DMS 273 (cell line): ENCODE measurements at regions not wholly inside any gene's neighbourhood (a gene's known extent, or its start where the extent isn't known, plus 50 kb on each side); places are given as distances from the start of the nearest gene placed in this dataset.

Source experiments
- DNase-seq: peaks from one replicate; lab custom pipeline; 2025; ENCODE audit not compliant: unreplicated experiment; lab: John Stamatoyannopoulos, UW

DNA sequence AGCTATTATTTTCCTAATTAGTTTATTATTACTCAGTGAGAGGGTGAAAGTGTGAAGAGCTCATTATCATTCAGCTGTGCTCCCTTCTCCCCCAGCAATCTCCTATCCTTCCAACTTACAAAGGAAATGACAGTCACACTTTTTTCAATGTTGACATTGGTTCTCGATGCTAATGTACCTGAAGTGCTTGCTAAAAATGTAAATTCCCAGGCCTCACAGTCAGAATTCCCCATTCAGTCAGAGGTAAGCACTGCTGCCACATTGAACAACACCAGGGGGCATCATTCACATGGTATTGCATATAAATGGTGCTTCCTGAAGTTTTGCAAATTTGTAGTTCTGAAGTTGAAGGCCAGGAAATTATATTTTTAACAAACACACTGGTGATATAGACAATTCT is 132.7 kb upstream of the FOXD3 start:
- peak; percentile 54 for DNase-seq

DNA sequence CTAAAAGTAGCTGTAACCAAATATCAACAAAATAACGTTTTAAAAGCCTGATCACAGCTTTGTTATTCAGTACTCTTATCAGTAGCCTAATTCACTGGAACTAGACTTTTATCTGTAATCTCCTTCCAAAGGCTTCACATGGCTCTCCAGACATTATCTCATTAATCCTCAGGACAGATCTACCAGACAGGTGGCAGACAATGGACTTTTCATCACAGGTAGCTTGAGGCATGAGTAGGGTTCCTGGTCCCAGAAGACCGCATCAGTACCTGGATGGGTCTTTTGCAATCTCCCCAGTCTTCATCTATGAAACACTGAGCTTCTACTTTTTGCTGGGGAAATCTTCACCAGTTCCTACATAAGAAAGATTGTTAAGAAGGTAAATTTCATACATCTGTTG is 132.2 kb upstream of the FOXD3 start:
- no peak for DNase-seq

DNA sequence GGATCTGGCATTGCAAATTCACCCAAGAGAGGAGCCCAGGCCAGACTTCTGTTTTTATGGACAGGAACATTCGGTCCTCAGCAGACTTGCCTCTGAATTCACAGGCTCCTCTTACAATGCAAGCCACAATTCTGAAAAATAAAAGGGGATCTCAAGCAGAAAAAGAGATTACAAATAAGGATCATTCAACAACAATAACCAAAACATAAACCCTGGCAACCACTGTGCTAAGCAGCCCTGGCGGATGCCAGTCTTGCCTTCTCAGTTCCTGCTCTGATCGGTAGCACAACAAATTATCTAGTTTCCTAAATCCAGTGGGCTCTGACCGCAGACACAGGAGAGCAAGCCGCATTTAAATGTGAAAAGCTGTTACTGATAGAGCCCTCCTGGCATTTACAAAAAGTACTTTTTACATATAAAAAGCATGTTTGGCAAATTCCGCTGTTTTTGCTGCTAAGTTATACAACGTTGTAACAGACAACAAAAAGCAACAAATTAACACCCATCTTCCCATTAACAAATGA is 123.4 kb upstream of the FOXD3 start:
- DNase-seq = no peak

DNA sequence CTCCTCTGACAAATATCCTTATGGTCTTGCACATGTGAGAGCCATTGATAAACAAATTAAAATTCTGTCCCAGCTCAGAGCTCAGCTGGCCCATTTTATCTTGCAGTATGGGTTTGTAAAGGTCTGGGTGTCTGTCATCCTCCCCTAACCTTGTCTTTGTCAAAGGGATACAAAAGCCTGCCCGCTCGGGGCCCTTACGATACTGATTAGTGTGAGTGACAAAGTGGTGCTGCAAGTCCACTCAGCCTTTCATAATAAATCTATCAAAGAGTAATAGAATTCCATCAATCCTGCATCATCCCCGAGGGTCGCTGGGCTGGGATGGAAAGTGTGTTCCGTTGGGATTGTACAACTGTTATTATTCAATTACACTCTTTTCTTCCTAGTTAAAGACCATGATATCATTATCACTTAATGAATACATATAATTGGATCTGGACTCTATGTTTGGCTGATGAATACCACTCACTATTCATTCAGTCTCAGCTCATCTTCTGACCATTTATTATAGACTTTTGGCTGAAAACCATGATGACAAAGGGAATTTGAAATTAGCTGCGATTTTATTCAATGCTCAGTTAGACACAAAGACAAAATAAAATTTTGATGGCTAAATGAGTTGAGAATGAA is 122.5 kb upstream of the FOXD3 start:
- no peak for DNase-seq

DNA sequence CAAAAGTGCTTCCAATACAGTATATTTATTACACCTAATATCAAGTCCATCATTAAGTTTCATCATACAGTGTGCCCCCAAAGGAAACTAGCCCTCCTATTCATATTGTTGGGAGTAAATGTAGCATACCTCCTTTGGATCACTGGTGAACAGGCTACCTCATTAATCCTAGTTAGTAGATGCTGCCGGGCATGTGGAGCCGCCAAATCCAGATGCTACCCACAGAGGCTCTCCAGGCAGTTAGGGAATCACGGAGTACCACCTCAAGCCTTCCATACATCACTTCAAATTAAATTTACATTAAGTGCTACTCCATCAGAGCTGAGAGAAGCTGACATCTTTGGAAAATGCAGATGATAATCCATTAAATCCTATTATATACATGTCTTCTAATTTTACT is 121.7 kb upstream of the FOXD3 start:
- DNase-seq = no peak

DNA sequence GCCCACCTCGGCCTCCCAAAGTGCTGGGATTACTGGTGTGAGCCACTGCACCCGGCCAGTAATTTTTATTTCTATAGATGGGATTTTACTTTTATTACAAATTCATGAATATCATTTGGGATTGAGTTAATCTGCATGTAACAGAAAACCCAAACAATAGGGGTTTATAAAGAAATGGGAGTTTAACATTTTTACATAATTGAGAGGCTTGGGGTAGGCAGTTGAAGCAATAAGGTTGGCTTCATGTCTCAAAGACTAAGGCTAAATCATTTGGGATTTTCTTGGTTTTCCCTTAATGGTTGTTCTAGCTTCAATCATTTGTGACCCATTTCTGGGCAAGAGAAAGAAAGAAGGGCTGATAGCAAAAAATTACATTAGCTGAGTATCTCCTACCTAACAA is 118.7 kb upstream of the FOXD3 start:
- no peak for DNase-seq

DNA sequence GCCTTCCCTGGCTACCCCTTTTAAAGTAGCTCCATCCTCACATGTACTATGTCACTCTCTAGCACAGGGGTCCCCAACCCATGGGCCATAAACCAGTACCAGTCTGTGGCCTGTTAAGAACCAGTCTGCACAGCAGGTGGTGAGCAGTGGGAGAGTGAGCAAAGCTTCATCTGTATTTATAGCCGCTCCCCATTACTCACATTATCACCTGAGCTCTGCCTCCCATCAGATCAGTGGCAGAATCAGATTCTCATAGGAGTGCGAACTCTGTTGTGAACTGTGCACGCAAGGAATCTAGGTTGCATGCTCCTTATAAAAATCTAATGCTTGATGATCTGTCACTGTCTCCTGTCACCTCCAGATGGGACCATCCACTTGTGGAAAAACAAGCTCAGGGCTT is 116.6 kb upstream of the FOXD3 start:
- DNase-seq = no peak

DNA sequence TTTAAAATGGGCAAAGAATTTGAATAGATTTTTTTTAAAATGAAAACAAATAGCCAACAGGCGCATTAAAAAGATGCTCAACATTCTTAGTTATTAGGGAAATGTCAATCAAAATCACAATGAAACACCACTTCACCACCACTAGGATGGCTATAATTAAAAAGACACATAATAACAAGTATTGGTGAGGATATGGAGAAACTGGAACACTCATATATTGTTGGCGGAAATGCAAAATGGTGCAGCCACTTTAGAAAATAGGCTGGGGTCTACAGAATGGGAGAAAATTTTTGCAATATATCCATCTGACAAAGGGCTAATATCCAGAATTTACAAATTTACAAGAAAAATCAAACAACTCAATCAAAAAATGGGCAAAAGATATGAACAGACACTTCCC is 107.8 kb upstream of the FOXD3 start:
- DNase-seq = no peak

DNA sequence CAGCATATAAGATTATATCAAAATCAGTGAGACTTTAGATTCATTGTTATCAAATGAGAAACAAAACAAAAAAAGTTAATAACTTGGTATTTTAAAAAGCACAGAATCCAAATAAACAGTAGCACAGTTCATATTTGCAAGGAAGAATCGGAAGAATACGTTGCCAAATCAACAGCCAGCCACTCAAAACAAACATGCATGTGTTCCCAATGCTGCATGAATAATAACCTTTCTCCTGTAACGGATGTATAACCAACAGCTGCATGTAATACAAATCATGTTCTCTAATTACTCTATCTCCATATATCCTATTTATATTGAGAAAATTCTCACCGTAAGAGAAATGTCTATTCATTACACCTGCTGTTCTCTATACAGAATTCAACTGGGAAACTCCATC is 98.9 kb upstream of the FOXD3 start:
- no peak for DNase-seq

DNA sequence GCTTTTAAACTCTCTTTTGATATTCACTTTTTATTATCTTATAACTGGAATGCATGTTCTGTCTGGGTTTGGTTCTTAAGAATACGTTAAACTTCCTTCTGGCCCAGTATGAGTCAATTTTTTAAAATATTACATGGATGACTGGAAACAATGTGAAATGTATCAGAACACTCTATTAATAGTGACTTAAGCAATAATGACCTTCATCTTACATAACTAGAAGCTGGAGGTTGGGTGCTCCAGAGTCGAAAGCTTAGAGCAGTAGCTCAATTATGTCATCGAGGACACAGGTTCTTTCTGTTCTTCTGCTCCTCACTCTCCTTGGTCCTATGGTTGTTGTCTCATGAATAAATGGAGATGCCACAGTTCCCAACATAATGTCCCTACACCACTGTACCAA is 91.6 kb upstream of the FOXD3 start:
- no peak for DNase-seq

DNA sequence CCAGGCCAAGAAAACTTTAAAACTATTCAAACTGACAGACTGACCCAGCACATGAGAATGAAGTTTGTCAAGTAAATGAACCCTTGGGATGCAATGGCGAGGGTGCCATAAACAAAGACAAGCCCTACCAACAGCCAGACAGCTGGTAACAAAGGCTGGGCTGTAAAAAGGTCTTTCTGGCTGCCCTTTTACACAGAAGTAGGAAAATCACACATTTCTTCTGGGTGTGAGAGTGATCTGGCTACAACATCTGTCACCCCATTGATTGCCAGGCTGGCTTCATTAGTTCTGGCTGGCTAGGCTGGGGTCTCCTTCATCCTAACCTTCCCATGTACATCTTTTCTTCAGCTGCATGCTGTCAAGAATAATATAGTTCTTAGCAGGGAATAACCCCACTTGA is 83.6 kb upstream of the FOXD3 start:
- peak; percentile 59 for DNase-seq

DNA sequence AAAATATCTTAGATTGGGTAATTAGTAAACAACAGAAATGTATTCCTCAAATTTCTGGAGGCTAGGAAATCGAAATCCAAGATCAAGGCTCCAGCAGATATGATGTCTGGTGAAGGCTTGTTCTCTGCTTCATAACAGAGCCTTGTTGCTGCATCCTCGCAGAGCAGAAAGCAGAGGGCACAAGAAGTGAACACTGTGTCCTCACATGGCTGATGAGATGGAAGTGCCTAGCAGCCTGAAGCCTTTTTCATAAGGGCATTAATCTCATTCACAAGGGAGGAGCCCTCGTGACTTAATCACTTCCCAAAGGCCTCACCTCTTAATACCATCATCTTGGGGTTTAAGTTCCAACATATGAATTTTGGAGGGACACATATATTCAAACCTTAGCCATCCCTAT is 77.2 kb upstream of the FOXD3 start:
- DNase-seq = no peak

DNA sequence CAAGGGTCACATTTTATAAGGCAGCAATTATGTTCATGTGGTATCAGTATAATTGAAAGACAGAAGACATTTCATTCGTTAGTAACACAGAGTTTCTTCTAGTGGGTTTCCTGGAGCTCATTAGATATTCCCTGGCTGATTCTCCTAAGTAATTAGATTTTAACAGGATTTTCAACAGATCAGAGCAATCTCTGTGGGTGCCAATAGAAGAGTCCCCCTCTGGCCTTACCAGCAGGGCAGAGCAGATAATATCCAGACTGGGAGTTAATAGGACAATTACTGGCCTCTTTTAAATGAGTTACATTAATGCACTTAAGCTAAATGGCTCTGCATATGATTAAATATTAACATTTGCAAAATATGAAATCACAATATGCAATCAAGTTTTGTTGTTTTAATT is 74.2 kb upstream of the FOXD3 start:
- no peak for DNase-seq

DNA sequence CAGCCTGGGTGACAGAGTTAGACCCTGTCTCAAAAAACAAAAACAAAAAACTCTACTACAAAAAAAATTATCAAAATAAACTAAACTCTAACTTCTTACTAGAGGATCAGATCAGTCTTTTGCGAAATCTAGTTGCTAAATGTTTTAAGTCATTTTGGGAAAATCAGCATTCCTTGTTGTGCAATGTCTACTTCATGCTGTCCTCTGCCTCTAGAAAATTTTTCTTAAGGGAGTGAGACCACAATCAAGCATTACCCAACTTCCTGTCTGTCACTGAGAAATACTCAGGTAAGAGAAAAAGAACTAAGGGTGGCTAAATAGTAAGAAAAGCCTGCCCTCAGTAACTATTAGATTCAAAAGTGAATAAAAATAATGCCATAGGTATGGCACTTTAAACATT is 67.2 kb upstream of the FOXD3 start:
- DNase-seq = no peak

DNA sequence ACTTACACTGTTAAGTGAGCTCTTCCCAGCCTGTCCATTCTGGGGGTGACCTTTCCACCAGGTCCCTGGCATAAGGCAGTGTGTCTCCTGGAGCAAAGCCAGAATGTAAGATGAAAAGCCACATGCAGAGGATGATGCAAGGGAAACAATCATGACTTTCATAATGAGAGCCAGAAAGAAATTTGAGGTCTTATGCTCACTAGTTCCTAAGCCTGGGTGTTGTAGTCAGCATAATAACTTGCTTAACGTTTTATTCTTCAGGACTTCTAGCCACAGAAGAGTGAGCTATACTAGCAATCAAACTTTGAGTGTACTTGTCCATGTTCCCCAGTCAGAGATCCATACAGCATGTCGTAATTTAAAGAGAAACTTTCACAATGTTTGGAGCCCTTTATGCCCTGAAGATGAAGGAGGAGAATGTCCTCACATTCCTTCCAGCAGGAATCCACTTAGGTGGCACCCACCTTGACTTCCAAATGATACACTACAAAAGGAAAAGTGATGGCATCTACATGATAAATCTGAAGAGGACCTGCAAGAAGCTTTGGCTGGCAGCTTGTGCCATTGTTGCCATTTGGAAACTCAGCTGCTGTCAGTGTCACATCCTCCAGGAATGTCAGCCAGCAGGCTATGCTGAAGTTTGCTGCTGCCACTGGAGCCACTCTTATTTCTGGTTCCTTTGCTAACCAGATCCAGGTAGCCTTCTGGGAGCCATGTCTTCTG is 60.5 kb upstream of the FOXD3 start:
- DNase-seq = peak; percentile 81

DNA sequence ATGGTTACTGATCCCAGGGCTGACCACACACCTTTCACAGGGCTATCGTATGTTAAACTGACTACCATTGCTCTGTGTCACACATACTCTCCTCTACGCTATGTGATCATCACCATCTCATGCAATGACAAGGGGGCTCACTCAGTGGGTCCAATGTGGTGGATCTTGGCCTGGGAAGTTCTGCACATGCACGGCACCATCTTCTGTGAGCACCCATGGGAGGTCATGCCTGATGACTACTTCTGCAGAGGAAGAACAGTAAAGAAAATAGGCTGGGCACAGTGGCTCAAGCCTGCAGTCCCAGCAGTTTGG is 60.0 kb upstream of the FOXD3 start:
- DNase-seq = no peak

DNA sequence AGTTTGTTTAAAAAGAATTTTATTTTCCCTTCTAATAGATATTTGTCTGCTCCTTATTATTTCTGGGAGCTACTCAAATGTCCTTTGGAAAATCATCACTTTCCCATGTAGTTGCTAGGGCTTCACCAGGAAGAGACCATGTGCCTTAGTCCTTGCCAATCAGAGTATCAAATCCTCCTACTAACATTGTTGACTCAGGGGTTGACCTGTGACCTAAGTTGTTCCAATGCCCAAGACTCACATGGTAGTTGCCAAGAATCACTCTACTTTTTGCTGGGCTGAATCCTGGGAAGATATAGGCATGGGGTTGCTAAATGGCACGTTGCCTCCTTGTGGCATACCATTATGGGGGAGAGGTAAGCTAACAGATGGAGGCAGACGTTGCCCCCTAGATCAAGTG is 58.2 kb upstream of the FOXD3 start:
- peak; percentile 16 for DNase-seq

DNA sequence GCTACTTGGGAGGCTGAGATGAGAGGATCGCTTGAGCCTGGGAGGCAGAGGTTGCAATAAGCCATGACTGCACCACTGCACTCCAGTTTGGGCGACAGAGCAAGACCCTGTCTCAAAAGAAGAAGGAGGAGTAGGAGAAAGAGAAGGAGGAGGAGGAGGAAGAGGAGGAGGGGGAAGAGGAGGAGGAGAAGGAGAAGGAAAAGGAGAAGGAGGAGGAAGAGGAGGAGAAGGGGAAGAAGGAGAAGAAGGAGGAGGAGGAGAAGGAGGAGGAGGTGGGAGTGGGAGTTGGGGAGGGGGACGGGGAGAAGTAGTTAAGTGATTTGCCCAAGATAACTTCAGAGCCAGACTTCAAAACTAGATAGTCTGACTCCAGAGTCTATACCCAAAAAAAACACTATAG is 55.5 kb upstream of the FOXD3 start:
- DNase-seq = no peak

DNA sequence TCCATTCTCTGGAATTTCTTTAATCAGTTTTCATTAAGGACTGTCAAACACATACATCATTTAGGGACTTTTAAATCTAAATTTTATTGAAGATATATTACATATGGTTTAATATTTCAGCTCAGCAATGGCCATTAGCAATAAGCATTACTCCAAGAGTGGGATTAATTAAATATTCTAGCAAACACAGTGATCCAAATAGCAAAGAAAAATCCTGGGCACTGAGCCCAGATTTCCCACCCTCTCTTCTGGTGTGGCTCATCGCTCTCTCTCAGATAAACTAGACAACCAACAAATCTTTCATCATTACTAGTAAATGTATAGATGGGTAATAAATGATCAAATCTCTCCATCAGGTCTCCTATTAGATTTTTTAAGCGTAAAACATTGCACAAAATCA is 53.5 kb upstream of the FOXD3 start:
- DNase-seq = peak; percentile 13

DNA sequence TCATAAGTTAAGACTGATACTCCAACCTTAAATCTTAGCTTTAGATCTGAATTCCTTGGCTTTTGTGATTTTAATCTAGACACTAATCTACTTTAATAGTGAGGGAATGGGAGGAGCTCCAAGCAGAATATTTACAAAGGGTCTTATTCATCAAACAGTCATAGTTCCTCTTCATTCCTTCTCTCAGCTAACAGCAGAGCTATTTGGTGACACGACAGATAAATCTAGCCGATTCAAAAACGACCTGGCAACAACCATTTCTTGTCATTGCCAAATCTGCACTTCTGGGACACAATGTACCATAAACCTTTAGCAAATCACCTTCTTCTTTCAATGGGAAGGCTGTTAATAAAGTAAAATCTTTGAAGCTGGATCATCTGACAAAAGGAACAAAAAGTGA is 52.8 kb upstream of the FOXD3 start:
- no peak for DNase-seq
